ENCODE measurements at regions not wholly inside any gene's neighbourhood (a gene's known extent, or its start where the extent isn't known, plus 50 kb on each side); places are given as distances from the start of the nearest gene placed in this dataset.

DNA sequence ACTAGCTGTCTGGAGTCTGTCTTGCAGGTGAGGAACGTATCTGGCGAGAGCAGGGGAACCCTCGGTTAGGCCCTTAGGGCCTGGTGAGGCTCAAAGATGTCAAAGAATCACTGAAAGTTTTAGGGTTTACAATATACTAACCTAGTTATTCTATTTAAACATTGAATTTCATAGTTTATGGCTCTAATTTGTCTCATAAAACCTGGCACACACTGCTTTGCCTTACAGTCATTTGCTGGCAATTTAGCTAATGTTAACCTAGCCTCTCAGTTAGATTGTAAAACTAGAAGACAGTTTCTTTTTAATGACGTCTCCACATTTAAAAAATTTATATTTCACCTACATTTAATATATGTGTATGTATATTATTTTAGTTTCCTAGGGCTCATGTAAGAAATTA is 89.6 kb upstream of the DOCK10 start:
- DNase-seq = no peak

DNA sequence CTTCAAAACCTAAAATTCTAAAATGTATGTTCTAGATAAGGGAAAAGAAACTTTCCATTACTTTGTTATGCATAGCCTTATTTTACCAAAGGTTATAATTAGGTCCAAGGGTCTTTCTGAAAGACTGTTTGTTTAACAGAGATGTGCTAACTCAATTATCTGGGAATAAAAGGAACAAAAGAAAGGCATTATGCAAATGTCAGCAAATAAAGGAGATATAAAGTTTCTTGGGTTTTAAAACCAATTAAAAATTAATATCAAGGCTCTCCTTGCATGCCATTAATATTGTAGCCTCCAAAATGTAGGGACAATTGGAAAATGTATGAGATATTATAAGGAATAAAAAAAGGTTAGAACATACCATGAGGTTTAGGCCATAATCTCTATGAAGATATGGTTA is 87.8 kb upstream of the DOCK10 start:
- no peak for DNase-seq

DNA sequence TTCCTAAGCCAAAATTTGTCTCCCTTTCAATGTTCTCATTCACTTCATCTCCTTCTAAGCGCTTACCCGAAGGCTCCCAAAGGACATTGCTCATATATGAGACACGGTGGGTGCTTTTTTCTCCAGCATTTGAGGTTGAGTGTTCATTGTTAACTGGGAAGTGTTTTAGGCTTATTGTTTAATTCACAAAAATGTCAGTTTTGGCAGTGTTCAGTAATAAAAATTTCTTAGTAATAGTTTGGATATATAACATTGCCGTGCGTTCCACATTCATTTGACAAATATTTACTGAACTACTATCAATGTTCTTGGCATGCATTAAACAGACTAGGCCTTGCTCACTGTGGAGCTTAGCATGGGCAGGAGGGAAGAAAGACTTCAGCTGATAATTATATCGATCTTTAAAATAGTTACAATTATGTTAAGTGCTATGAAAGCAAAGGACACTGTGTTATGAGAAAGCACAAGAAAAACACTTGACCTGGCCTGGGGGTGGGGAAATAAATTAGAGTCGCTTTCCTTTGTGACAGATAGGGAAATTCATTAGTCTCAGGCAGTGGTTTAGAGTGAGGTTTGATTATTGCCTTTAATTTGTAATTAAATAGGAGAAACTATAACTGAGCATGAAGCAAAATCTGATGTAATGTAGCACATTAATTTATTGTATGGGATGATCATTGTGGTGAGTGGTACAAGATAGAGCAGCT is 82.2 kb upstream of the DOCK10 start:
- DNase-seq = no peak

DNA sequence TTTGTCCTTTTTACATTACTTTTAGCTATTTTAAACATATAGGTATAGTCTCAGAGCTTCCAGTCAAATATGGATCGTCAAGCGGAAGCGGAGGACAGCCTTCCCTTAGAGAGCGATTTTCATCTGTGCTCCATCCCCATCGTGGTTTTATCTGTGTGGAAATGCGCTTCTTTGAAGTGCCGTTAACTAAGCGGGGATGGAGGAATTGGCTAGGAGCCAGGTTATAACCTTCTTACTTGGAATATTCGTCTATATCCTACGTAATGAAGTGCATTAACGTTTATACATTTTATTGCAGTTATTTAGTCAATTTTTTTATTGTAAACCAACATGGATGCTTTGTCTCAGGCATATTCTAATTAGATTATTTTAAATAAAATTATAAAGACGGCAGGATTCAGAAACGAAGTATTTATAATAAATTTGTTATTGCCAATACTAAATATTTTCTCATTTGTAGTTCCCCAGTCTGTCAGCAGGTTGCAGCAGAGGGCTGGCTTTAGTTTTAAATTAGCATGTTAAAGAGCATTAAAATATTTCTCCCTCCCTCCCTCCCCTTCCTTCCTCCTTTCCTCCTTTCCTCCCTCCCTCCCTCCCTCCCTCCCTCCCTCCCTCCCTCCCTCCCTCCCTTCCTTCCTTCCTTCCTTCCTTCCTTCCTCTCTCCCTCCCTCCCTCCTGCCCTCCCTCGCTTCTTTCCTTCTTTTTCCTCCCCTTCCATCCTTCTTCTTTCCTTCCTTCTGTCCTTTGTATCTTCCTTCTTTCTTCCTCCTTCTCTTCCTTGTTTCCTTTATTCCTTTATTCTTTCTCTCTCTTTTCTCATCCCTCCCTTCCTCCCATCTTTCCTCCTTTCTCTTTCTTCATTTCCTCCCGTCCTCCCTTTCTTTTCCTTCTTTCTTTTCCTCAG is 80.6 kb upstream of the DOCK10 start:
- DNase-seq = peak; percentile 24

DNA sequence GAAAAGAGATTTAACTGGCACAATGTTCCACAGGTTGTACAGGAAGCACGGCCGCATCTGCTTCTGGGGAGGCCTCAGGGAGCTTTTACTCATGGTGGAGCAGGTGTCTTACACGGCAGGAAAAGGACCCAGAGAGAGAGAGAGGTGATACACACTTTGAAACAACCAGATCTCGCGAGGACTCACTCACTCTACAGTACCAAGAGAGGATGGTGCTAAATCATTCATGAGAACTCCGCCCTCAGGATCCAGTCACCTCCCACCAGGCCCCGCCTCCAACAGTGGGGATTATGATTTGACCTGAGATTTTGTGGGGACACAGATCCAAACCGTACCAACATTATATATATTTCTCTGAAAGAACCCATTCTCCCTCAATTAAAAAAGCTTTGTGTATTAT is 79.7 kb upstream of the DOCK10 start:
- DNase-seq = no peak

DNA sequence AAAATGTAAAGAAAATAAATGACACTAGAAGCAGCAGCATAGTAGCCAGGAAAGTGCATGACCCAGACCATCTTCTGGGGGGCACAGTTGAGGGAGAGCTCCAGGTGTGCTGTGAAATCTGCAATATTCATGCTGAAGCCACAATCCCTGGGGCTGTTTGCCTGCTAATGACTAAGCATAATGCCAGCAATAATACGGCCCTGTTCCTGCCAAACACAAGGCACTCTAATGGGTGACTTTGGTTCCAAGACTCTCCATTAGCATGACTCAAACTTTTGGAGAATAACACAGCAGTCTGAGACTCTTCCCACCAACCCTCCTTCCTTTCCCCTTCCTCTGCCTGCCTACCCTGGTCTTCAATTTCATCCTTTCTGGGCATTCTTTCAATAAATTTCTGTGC is 77.9 kb upstream of the DOCK10 start:
- peak; percentile 47 for DNase-seq

DNA sequence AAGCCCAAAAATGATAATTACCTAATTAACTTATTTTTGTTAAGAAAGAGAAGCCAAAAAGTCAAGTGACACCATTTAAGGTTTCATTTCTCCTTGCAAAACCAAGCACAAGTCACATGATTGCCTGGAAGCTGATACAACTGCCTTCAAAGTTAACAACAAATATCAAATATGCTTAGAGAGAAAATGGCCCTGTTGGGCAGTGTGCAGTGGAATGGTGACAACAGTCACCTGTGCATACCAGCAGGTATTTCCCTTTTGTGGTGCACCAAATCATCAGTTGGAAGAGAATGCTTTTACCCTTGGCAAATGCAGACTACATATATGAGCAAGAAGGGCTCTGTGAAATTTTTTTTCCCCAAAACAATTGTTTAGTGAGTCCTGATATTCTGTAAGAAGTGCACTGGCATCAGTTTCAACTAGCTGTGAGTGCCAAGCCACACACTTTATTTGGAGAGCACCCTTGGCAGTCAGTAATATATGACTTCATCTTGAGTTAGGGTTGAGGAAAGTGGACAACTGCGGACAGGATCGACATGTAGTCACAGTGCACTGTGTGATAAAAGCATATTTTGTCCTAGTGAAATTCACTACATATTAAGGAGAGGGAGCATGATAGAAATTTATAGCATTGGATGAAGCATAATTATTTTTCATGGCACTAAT is 74.9 kb upstream of the DOCK10 start:
- no peak for DNase-seq

DNA sequence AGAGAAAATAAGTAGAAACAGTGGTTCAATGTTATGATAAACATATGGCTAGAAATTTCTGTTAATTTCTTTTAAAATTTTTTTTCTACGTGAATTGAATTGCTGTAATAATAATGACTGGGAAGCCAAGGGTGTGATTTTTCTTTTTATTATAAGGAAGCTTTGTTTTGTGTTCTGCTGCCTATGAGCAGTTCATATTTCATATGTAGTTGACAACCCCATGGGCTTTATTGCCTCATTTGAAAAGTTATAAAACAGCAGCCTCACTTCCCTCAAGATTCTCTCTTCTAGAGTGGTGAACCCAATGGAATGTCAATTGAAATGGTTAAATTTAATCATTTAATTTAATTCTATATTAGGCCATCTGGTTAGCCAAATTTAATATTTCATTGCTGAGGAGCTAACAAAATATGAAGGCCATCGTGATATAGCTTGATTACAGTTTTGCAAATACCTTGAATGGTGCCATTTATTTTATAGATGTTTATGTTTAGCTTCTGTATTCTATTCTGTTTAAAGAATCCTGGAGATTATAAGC is 72.6 kb upstream of the DOCK10 start:
- peak; percentile 41 for DNase-seq

DNA sequence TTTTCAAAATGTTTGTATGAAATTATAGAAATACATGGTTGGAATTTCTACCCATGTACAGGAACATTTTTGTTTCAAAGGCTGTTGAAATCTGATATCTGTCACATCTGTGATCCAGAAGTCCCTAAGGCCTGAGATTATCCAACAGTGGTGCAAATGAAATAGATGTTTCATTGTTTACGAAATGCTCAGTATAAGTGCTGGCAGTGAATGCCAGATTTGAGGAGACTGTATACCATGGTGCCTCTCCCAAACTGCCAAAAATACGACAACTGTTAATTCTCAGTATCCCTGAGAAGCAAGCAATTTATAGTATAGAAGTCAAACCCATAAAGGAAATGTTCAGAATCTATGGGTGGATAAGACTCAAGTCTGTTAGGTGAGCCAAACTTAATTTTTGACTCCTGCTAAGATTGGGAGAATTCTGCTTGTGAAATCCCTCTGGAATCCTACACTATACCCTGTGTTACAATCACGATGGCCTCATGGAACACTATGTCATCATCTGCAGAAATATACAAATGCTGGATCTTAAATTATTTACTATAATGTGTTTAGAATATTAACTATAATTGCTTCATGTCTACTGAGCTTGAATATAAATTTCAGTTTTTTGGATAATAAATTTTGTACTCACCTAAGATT is 71.2 kb upstream of the DOCK10 start:
- peak; percentile 28 for DNase-seq

DNA sequence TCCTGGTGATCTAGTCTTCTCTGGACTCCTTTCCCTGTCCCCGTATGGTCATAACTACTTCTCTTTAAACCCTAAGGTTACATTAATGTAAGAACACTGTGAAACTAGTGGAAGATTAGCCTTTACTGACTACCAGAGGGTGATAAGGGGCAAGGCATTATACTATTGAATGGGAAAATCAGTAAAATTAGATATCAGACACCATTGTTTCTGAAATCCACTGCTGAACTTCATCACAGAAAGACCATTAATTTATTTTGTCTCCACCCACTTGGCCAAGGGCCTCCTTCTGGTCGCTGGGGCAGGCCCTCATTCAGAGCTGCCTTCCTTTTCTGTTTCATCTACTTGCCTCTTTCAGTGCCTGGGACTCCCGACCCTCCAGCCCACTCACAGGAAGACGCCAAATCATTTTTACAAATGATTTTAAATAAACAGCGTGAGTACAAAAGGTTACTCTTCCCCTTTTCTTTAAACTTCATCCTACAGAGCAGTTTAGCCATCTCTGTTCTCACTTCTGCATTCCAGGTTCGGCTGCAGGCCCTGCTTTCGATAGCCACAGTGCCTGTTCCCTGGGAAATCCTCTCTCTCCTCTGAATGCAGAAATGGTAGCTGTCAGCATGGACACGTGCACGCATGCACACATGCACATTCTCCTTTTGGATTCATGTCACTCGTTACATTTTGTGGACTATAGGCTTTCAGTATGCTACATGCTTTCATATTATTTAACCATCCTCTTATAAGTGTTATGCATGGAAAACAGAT is 70.3 kb upstream of the DOCK10 start:
- peak; percentile 33 for DNase-seq

DNA sequence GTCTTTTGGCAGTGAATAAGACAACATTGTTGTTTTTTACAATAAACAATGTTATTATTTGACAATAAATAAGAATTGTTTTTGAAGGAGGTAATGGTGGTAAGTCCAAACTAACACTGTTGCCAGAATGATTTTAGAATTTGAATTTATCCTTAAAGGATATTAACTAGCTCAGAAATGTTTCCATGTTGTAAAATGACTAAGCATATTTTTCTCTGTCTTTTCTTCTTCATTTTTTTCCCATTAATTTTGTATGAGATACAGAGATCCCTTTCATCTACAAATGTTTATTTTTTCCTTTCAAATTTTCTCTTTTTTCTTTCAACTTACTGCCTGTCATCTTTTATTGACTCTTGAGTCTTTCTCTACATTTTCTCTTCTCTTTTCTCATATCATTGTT is 66.5 kb upstream of the DOCK10 start:
- no peak for DNase-seq

DNA sequence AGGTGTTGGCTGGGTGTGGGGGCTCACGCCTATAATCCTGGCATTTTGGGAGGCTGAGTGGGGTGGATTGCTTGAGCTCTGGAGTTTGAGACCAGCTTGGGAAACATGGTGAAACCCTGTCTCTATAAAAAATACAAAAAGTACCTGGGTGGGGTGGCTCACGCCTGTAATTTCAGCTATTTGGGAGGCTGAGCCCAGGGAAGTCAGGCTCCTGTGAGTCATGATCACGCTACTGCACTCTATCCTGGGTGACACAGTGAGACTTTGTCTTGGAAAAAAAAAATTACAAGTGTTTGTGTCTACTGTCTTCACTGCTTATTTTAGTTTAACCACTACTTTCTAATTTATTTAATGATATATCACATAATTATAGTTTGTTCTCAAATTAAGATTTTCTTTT is 62.7 kb upstream of the DOCK10 start:
- no peak for DNase-seq

DNA sequence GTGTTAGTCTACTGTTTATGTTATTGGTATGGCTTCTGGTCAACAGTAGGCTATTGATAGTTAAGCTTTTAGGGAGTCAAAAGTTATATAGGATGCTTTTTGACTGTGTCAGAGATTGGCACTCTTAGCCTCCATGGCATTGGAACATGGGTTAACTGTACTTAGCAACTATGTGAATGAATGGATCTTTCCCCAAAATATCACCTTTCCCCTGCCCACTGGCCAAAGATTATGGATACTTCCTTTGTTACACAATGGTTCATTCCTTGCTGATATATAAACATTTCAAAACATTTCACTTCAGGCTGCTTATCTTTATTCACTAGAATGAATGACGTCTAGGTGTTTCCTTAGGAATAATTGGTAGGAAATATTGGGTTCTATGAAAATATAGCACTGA is 62.1 kb upstream of the DOCK10 start:
- DNase-seq = no peak

DNA sequence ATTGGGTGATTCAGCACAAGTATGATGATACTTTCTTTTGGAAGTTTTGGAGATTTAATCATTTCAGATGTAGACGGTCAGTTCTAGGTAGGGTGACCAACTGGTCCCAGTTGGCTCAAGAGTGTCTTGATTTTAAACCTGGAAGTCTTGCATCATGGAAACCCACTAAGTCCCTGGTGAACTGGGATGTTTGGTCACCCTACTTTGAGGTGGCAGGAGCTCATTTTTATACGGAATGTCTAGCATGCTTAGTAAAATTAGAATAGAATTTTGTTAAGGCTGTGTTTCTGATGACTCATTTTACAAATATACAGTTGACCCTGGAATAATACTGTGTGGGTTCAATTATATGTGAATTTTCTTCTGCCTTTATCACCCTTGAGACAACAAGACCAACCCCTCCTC is 61.5 kb upstream of the DOCK10 start:
- DNase-seq = peak; percentile 85

DNA sequence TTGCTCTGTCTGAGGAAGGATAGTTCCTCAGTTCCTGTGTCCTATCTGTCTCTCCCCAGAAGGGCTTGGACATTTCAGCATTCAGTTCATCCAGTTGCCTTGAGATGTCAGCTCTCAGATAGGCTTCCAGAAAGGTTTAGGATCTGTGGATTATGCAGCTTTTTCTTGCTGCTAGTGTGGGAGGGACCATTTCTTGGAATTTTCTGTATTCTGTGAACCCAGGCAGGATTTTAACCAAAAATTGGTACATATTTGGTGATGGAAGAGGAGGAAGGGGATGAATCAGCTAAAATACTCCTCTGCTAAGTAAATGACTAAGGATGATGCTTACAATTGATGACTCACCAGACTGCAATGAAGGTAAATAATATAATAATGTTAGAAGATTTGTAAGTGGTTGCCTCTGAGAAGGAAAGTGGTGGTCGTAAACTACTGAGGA is 58.6 kb upstream of the DOCK10 start:
- peak; percentile 98 for DNase-seq

DNA sequence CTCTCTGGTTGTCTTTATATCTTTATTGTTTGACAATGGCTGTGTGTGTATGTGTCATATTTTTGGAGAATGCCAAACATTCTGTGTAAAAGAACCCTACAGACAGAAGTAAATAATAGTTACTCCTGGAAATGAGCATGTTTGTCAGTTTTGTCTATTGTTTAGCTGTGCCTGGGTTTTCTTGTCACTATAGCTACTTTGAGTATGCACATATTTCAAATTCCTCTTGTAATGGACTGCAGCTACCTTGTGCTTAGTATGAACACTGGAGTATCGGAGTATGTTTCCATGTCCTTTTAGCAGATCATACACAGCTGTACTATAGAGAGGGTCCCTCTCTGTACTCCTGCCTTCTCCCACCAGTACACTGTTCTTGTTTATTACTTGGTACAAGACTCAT is 58.0 kb upstream of the DOCK10 start:
- DNase-seq = peak; percentile 71

DNA sequence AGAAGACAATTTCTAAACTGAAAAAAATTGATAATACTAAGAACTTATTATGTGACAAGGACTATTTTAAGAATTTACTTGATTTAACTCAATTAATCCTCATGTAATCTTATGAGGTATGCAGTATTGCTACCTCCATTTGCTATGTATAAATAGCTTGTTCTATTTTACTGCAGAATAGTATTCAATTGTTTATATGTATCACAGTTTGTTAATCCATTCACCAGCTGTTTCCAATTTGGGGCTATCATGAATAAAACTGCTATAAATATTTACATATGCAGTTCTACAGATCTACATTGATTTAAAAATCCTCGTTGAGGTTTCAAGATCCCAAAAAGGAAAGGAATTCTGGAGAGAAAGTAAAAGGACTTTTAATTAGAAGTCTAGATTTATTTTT is 54.8 kb upstream of the DOCK10 start:
- DNase-seq = peak; percentile 83
